HG03196 (cell line): ENCODE measurements at regions not wholly inside any gene's neighbourhood (a gene's known extent, or its start where the extent isn't known, plus 50 kb on each side); places are given as distances from the start of the nearest gene placed in this dataset.

ENCODE experiments used
- ATAC-seq: cut with Tn5 transposase; IDR thresholded peaks from one replicate; pipeline ENCODE4 v1.9.1; 2021; ENCODE audit not compliant: unreplicated experiment

DNA sequence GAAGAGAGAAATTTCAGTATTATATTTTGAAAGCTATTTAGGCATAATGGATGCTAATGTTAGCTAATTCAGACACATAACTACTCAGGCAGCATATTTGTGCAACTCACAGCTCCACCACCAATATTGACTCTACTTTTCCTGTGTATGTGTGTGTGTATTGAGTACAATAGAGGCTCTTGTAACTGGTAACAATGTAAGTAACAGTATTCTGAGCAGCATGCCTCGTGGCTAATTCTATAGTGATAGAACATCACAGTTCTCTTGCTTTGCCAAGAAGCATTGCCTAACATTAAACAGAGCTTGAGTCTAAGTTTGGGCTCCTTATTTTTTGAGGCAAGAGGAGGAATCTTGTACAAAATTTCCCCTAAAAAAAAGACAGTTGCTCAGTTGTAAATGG is 98.6 kb upstream of the ARHGEF26 start:
- ATAC-seq: no peak

DNA sequence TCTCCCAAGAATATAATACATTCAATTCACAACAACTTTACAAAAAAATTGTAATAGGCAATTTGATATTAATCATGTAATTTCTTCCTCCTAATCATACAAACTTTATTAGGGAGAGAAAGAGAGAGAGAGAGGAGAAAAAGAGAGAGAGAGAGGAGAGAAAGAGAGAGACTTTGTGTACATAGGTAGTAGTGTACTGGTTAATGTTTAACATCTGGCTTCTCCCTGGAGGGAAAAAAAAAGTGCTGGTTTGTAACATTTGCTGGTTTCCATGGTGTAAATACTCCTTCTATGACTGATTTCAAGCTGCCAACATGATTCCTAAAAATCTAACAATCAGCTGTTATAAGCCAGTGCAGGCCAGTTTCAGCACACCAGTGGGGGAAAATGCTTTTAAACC is 98.0 kb upstream of the ARHGEF26 start:
- ATAC-seq: no peak

DNA sequence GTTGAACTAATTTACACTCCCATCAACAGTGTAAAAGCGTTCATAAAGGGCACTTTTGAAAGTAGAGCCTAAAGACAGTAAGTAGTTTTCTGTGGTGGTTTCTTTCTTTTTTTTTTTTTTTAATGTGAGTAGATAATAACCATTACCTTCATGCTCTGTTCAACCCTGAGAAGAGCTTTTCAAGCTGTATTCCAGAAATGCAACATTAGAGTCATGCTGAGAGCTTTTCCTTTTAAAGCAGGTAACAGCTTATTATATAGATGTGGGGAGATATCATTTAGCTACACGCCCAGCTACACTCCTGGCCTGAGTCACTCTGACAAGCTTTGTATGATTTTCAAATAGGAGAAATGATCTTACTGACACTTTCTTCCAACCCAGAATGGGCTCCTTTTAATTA is 96.2 kb upstream of the ARHGEF26 start:
- no peak for ATAC-seq

DNA sequence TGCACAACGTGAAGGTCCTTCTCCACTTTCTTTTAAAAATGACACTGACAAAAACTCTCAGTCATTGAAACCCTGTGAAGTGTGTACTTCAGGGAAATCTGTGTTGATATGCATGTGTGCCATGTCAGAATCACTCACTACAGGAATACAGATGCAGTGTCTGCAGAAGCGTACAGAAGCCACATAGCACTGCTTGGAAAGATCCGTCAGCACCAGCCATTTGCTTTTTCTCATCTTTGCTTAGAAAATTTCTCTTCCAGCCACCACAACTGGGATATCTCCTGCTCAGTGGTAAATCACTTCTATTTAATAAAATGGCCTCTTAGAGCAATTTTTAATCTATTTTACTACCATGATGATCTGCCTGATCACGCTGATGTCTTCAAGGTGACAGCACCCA is 91.3 kb upstream of the ARHGEF26 start:
- ATAC-seq: no peak

DNA sequence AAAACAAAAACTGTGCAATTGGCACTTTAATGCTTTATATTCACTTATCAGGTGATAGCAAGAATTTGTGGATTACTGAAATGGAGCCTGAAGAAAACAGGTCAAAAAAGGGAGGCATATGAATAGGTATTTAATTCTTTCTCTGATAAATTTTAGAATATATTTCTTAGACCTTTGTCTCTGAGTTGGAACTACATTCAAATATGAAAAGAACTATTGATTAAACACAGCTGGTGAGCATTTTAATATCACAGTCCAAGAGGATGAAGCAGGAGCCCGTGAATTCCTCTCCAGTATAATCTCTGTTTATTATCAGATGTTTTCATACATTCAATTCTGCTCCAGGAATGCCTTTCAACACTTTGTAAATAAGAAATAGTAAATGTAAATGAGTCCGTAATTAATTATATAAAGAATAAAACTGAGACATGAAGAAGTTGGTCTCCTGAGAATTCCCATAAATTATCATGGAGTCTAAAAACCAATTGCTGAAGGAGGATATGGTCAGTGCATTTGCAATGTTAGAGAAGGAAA is 86.3 kb upstream of the ARHGEF26 start:
- no peak for ATAC-seq

DNA sequence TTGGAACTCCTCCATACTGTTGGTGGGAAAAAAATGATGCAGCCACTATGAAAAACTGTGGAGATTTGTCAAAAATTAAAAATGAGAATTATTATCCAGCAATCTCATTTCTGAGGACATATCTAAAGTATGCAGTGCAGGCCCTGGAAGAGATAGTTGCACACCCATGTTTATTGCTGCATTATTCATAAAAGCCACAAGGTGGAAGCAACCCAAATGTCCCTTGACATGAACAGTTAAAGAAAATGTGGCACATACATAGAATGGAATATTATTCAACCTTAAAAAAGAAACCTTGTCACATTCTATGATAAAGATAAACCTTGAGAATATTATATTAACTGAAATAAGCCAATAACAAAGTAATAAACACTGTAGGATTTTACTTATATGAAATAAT is 80.9 kb upstream of the ARHGEF26 start:
- ATAC-seq: no peak

DNA sequence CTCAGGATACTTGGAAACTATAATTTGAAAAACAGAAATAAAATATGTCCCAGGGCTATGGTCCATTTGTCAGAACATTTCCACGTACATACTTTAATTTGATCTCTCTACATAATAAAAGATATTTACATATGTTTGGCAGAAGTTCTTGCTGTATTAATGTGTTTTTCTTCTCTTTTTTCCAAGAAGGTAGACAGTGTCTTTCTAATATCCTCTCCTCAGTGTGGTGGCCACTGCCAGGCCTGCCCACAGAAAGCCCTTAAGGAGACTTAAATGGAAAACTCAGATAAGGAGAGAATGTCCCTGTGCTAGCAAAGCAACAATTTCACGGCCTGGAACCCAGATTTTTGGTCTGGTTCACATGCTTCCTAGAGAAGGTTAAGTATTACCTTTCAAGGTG is 76.5 kb upstream of the ARHGEF26 start:
- no peak for ATAC-seq

DNA sequence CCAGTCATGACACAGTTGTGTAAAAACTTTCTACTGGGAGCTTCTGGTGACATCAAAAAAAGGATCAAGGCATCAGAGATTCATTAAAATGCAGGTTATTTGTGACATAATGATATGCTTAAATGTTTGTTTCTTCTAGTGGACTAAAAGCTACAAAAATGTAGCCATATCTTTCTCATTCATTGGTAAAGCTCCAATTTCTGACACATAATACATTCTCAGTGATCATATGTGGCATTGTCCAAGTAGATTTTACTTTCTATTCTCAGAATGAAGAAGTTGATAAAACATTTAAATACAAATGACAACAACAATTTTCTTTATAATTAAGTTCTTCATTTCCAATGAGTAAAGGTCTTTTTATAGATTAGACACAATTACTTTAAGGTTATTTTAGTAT is 71.0 kb upstream of the ARHGEF26 start:
- ATAC-seq: no peak

DNA sequence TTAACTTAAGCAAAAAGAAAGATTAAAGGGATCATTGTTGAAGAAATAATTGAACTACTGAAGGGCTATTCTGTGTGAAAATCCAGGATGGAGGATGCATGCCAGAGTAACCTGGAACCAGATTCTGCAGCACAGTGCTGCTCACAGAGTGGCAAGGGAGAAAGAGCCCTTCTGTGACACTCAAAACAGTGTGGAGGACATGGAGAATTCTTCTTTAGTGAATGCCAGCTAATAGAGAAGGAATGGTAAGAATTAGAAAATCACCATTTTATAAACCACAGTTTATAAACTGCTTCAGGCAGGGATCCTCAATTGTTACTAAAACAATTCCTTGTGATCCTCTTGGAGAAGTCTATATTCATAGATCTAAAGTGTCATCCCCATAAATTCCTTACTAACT is 70.4 kb upstream of the ARHGEF26 start:
- ATAC-seq: no peak

DNA sequence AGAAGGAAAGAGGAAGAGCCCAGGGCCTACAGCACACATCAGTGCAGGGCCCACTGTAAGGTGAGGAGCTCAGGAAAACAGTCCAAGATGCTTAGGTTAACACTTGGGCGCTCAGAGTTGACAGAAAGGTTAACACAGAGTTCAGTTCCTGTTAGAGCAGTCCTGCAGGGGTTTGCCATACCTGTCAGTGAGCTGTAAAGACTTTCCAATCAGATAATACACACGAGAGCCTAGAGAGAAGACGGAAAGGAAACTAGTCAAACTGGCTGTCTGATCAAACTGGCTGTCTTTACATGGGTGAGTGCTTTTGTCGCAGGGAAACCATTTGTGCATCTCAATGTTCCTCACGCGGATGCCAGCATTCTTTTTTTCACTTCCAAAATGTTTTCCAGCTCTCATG is 61.4 kb upstream of the ARHGEF26 start:
- ATAC-seq: no peak

DNA sequence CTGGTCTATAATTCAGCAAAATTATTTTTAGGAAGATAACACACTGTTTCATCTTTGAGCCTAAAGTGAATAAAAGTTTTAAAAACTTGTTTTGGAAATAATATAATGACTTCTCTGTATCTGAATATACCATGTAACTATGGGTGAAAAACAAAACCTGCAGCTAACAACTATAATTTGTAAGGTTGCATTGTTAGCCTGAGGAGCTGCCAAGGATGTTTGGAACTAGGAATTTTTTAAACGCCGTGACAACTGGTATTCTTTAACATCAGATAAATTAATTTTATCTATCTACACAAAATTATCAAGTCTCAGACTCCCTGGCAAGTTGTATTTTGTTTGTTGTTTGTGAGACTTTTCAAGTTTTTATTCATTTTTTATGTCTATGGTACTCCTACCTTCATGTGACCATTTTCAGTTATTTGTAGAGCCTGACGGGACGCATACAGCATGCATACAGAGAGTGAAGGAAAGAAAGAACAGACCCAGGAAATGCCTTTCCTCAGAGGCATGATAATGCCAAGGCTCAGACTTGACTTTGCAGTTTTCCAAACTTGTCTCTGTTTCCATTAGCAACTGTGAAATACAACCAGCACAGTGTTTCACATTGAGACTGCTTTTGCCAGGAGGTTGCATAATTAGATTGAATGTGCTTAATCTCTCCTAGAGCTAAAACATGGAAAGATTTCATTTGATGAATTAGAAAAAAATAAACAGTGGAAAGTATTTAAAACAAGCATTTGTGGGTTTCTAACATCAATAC is 60.8 kb upstream of the ARHGEF26 start:
- ATAC-seq: no peak

DNA sequence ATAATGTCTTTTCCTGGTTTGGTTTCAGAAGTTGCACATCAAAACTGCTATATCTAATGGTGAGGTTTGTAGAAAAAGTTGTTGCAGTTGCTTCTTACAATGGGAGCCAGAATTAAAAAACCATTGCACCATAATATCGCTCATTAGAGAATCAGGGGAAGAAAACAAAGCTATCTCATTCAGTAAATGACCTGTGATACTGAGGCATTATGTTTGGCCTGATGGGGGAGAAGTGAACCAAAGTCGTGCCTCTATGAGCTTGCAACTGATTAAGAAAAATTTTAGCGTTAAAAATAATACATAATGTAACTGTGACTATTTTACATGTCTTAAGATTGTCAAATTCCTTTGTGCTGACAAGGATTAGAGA is 60.2 kb upstream of the ARHGEF26 start:
- ATAC-seq: no peak

DNA sequence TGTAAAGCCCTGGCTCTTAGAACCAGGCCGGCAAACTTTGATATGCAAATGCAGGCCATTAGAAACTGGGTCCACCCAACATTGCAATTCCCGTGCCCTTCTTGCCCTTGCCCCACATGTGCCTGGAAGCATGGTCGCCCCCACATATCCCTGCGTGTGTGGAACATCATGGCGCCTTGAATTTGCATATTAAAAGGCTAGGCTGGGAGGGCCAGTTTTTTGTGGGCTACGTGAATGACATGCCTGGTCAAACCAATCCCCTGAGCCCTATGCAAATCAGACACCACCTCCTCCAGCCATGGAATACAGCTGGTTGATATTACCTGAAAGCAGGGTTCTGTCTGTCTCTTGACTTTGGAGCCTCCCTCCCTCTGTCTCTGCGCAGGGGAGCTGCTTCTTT is 58.7 kb upstream of the ARHGEF26 start:
- ATAC-seq: no peak

DNA sequence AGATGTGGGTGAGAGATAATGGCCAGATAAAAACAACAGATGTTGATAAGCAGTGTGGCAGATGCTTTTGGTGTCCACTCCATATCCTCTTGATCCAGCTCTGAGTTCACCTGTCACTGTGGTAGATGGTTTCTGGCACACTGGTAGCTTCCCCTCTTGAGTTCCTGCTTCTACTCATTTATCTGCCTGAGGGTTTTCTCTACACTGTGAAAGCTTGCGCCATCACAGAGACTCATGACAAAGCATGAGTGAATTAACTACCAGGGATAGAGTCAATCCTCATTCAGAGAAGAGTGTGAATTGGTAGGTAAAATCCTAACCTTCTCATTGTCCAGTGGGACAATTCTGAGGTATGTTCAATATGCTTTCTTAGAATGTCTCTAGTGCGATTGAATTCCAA is 50.0 kb upstream of the ARHGEF26 start:
- no peak for ATAC-seq
